HG02870 (cell line): ENCODE measurements at regions not wholly inside any gene's neighbourhood (a gene's known extent, or its start where the extent isn't known, plus 50 kb on each side); places are given as distances from the start of the nearest gene placed in this dataset.
A peak's percentile ranks its signal among the peaks of the same experiment; 100 is the strongest.
"Not testable (repeated sequence)": the region's sequence is repeated elsewhere in the genome, so short reads cannot be mapped to it uniquely, and the experiment has no call there.

Experiments used
- ATAC-seq: cut with Tn5 transposase; IDR thresholded peaks from one replicate; pipeline ENCODE4 v1.9.1; 2021; ENCODE audit warnings: mild to moderate bottlenecking, moderate library complexity; ENCODE audit not compliant: unreplicated experiment

- ATAC-seq: no peak
Measured at GRCh38 chr3:104281713-104282112, 1085.0 kb upstream of the ALCAM start.

- no peak for ATAC-seq
Measured at GRCh38 chr3:104286645-104287044, 1080.1 kb upstream of the ALCAM start.

GRCh38 chr3:104291437-104291851 lies 1075.3 kb upstream of the ALCAM start:
- peak; percentile 62 for ATAC-seq

GRCh38 chr3:104291878-104292277 lies 1074.8 kb upstream of the ALCAM start:
- peak; percentile 12 for ATAC-seq

- no peak for ATAC-seq
Measured at GRCh38 chr3:104297617-104298016, 1069.1 kb upstream of the ALCAM start.

GRCh38 chr3:104298662-104299061 lies 1068.0 kb upstream of the ALCAM start:
- no peak for ATAC-seq

GRCh38 chr3:104316118-104316517 lies 1050.6 kb upstream of the ALCAM start:
- no peak for ATAC-seq

- ATAC-seq: no peak
Measured at GRCh38 chr3:104323226-104323625, 1043.5 kb upstream of the ALCAM start.

- ATAC-seq: no peak
Measured at GRCh38 chr3:104347291-104347690, 1019.4 kb upstream of the ALCAM start.

GRCh38 chr3:104349836-104350235 lies 1016.9 kb upstream of the ALCAM start:
- no peak for ATAC-seq

- no peak for ATAC-seq
Measured at GRCh38 chr3:104353951-104354350, 1012.8 kb upstream of the ALCAM start.

GRCh38 chr3:104359546-104359945 lies 1007.2 kb upstream of the ALCAM start:
- no peak for ATAC-seq

- ATAC-seq: no peak
Measured at GRCh38 chr3:104360038-104360437, 1006.7 kb upstream of the ALCAM start.

- not testable (repeated sequence) for ATAC-seq
Measured at GRCh38 chr3:104361748-104362147, 1005.0 kb upstream of the ALCAM start.

GRCh38 chr3:104362319-104362718 lies 1004.4 kb upstream of the ALCAM start:
- no peak for ATAC-seq

- ATAC-seq: no peak
Measured at GRCh38 chr3:104367000-104367399, 999.7 kb upstream of the ALCAM start.

- no peak for ATAC-seq
Measured at GRCh38 chr3:104368760-104369159, 997.9 kb upstream of the ALCAM start.

- ATAC-seq: no peak
Measured at GRCh38 chr3:104385421-104385820, 981.3 kb upstream of the ALCAM start.

GRCh38 chr3:104388619-104389018 lies 978.1 kb upstream of the ALCAM start:
- ATAC-seq: no peak

GRCh38 chr3:104392327-104392726 lies 974.4 kb upstream of the ALCAM start:
- no peak for ATAC-seq

- no peak for ATAC-seq
Measured at GRCh38 chr3:104396974-104397669, 969.6 kb upstream of the ALCAM start.

GRCh38 chr3:104397713-104398112 lies 969.0 kb upstream of the ALCAM start:
- no peak for ATAC-seq

- ATAC-seq: no peak
Measured at GRCh38 chr3:104402902-104403301, 963.8 kb upstream of the ALCAM start.
